ENCODE measurements at regions not wholly inside any gene's neighbourhood (a gene's known extent, or its start where the extent isn't known, plus 50 kb on each side); places are given as distances from the start of the nearest gene placed in this dataset.

GRCh38 chr5:35478856-35479682, 138.6 kb upstream of the SPEF2 start:
- peak; percentile 84 for DNase-seq (ENCODE audit: low spot score)

GRCh38 chr5:35477911-35478310, 139.8 kb upstream of the SPEF2 start:
- no peak for DNase-seq (ENCODE audit: low spot score)

- no peak for DNase-seq (ENCODE audit: low spot score)
Observed at GRCh38 chr5:35477321-35477720, 140.3 kb upstream of the SPEF2 start.

- no peak for DNase-seq (ENCODE audit: low spot score)
Observed at GRCh38 chr5:35476797-35477196, 140.9 kb upstream of the SPEF2 start.

- no peak for DNase-seq (ENCODE audit: low spot score)
Observed at GRCh38 chr5:35476036-35476435, 141.6 kb upstream of the SPEF2 start.

GRCh38 chr5:35473589-35473988, 144.1 kb upstream of the SPEF2 start:
- no peak for DNase-seq (ENCODE audit: low spot score)

- no peak for DNase-seq (ENCODE audit: low spot score)
Observed at GRCh38 chr5:35470866-35471265, 146.8 kb upstream of the SPEF2 start.

- no peak for DNase-seq (ENCODE audit: low spot score)
Observed at GRCh38 chr5:35468811-35469210, 148.9 kb upstream of the SPEF2 start.

GRCh38 chr5:35466746-35467145, 150.9 kb upstream of the SPEF2 start:
- DNase-seq (ENCODE audit: low spot score), result no peak

- DNase-seq (ENCODE audit: low spot score), result no peak
Observed at GRCh38 chr5:35464757-35465156, 152.9 kb upstream of the SPEF2 start.

- no peak for DNase-seq (ENCODE audit: low spot score)
Observed at GRCh38 chr5:35461530-35461929, 156.1 kb upstream of the SPEF2 start.

- DNase-seq (ENCODE audit: low spot score), result no peak
Observed at GRCh38 chr5:35458824-35459207, 158.8 kb upstream of the SPEF2 start.

- DNase-seq (ENCODE audit: low spot score), result no peak
Observed at GRCh38 chr5:35457912-35458823, 159.5 kb upstream of the SPEF2 start.

GRCh38 chr5:35456506-35456905, 161.2 kb upstream of the SPEF2 start:
- no peak for DNase-seq (ENCODE audit: low spot score)

GRCh38 chr5:35454011-35454525, 163.6 kb upstream of the SPEF2 start:
- no peak for DNase-seq (ENCODE audit: low spot score)

- peak; percentile 14 for DNase-seq (ENCODE audit: low spot score)
Observed at GRCh38 chr5:35443803-35444595, 173.7 kb upstream of the SPEF2 start.

- DNase-seq (ENCODE audit: low spot score), result peak; percentile 22
Observed at GRCh38 chr5:35442885-35443639, 174.6 kb upstream of the SPEF2 start.

GRCh38 chr5:35440409-35440808, 177.3 kb upstream of the SPEF2 start:
- DNase-seq (ENCODE audit: low spot score), result no peak

- no peak for DNase-seq (ENCODE audit: low spot score)
Observed at GRCh38 chr5:35438786-35439185, 178.9 kb upstream of the SPEF2 start.

- DNase-seq (ENCODE audit: low spot score), result no peak
Observed at GRCh38 chr5:35438288-35438687, 179.4 kb upstream of the SPEF2 start.
